Ascending aorta (tissue), 2 donors: ENCODE measurements at regions not wholly inside any gene's neighbourhood (a gene's known extent, or its start where the extent isn't known, plus 50 kb on each side); places are given as distances from the start of the nearest gene placed in this dataset.
A peak's percentile ranks its signal among the peaks of the same experiment; 100 is the strongest.

Experiments
- DNase-seq, 2 donors: peaks; one replicate each; pipeline ENCODE4 v3.0.0-alpha.2; 2019; ENCODE audit warnings: low spot score in 2 of 2
- H3K27ac ChIP-seq, 2 donors: fragments of 200-600 bp; sonication (generic); one replicate each; pipeline ENCODE4 v1.5.1; 2016 to 2017; ENCODE audit warnings: mild to moderate bottlenecking in 1 of 2
- H3K27me3 ChIP-seq: fragments of 200-600 bp; sonication (generic); one replicate; pipeline ENCODE4 v1.5.1; 2017
- H3K36me3 ChIP-seq, 2 donors: fragments of 200-600 bp; sonication (generic); one replicate each; pipeline ENCODE4 v1.5.1; 2016
- H3K4me1 ChIP-seq, 2 donors: fragments of 200-600 bp; sonication (generic); one replicate each; pipeline ENCODE4 v1.5.1; 2016 to 2017; ENCODE audit warnings: mild to moderate bottlenecking in 1 of 2
- H3K4me3 ChIP-seq, 2 donors: fragments of 200-600 bp; sonication (generic); one replicate each; pipeline ENCODE4 v1.5.1; 2016 to 2017; ENCODE audit warnings: mild to moderate bottlenecking in 1 of 2
- H3K9me3 ChIP-seq, 2 donors: fragments of 200-600 bp; sonication (generic); one replicate each; pipeline ENCODE4 v1.5.1; 2016
- intact Hi-C: fragments of 100-400 bp; cut with DNase I; formaldehyde crosslinking; loops from one replicate; pipeline ENCODE4 v1.15.1; 2023
- TF ChIP-seq, protein P1 (sequence below), 3 experiments: fragments of 200-600 bp in 2 of 3; fragments of 450-650 bp in 1 of 3; sonication (generic) in 2 of 3; IDR thresholded peaks; one replicate each; pipeline ENCODE4 v1.5.1; 2016 to 2019; ENCODE audit warnings: antibody characterized with exemption in 3 of 3, mild to moderate bottlenecking in 1 of 3, moderate library complexity in 1 of 3

DNA sequence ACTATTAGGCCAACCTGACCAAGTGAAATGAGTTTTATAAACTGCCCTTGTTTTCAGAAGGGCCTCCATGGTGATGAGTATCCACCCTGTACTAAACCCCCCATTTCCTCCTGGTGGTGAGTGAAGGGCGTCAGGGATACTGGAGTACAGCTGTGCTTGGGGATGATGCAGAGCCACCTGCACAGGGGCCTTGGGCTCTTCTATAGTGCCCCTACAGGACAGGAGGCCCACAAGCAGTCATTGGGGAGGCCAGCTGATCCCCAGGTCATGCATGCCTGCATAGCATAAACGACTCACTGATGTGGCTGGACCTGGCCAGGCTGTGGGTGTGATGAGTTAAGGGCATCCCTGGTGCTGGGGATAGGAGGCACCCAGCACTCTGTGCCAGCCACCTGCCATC lies 114.1 kb upstream of the CELF2 start:
- no peak for DNase-seq
- TF ChIP-seq, protein P1, sequence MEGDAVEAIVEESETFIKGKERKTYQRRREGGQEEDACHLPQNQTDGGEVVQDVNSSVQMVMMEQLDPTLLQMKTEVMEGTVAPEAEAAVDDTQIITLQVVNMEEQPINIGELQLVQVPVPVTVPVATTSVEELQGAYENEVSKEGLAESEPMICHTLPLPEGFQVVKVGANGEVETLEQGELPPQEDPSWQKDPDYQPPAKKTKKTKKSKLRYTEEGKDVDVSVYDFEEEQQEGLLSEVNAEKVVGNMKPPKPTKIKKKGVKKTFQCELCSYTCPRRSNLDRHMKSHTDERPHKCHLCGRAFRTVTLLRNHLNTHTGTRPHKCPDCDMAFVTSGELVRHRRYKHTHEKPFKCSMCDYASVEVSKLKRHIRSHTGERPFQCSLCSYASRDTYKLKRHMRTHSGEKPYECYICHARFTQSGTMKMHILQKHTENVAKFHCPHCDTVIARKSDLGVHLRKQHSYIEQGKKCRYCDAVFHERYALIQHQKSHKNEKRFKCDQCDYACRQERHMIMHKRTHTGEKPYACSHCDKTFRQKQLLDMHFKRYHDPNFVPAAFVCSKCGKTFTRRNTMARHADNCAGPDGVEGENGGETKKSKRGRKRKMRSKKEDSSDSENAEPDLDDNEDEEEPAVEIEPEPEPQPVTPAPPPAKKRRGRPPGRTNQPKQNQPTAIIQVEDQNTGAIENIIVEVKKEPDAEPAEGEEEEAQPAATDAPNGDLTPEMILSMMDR (IDR thresholded peaks at IDR 0.05): no peak
- Histone ChIP-seq H3K4me1 (no peaks in the 10 kb centered on the region), H3K36me3 (no peaks in the 10 kb centered on the region), H3K4me3 (no peak overlapping the region), H3K27ac (no peak overlapping the region), H3K27me3 (no peaks in the 10 kb centered on the region), H3K9me3 (no peaks in the 10 kb centered on the region)
- intact Hi-C loops: no loop called here

GRCh38 chr10:10910634-10911033 lies 107.0 kb upstream of the CELF2 start:
- H3K36me3 ChIP-seq: no peaks in the 10 kb centered on the region
- H3K9me3 ChIP-seq: no peaks in the 10 kb centered on the region
- H3K27ac ChIP-seq: peak overlapping the region; percentile 75 to 79
- no peak for DNase-seq
- peaks cover 0 to 19% of the 10 kb centered on the region in 2 donors for H3K4me1 ChIP-seq
- TF ChIP-seq, protein P1 (IDR thresholded peaks at IDR 0.05): no peak
- no peaks in the 10 kb centered on the region for H3K27me3 ChIP-seq
- peak overlapping the region in 1 of 2 donors; percentile 59 for H3K4me3 ChIP-seq
- intact Hi-C loops: loop anchor here (2.0 to 5.0 kb wide), 4 partner anchors 38 to 114 kb away; partner anchors contain the start of gene CELF2

GRCh38 chr10:10911035-10911434 lies 106.6 kb upstream of the CELF2 start:
- no peaks in the 10 kb centered on the region for H3K36me3 ChIP-seq
- H3K4me1 ChIP-seq: peaks cover 0 to 19% of the 10 kb centered on the region in 2 donors
- H3K27ac ChIP-seq: peak overlapping the region; percentile 75 to 79
- H3K9me3 ChIP-seq: no peaks in the 10 kb centered on the region
- no peak for DNase-seq
- TF ChIP-seq, protein P1 (IDR thresholded peaks at IDR 0.05): no peak
- intact Hi-C loops: loop anchor here (2.0 to 5.0 kb wide), 4 partner anchors 38 to 114 kb away; partner anchors contain the start of gene CELF2
- no peaks in the 10 kb centered on the region for H3K27me3 ChIP-seq
- peak overlapping the region in 1 of 2 donors; percentile 59 for H3K4me3 ChIP-seq

GRCh38 chr10:10911471-10911921 lies 106.2 kb upstream of the CELF2 start:
- Histone ChIP-seq H3K9me3 (no peaks in the 10 kb centered on the region), H3K27me3 (no peaks in the 10 kb centered on the region), H3K4me3 (peak overlapping the region; percentile 33 to 59), H3K4me1 (peaks cover 0 to 19% of the 10 kb centered on the region in 2 donors), H3K27ac (peak overlapping the region; percentile 75 to 79), H3K36me3 (no peaks in the 10 kb centered on the region)
- DNase-seq: peak; percentile 19 to 91
- TF ChIP-seq, protein P1 (IDR thresholded peaks at IDR 0.05): no peak
- intact Hi-C loops: loop anchor here (2.0 to 5.0 kb wide), 4 partner anchors 39 to 115 kb away; partner anchors contain the start of gene CELF2

DNA sequence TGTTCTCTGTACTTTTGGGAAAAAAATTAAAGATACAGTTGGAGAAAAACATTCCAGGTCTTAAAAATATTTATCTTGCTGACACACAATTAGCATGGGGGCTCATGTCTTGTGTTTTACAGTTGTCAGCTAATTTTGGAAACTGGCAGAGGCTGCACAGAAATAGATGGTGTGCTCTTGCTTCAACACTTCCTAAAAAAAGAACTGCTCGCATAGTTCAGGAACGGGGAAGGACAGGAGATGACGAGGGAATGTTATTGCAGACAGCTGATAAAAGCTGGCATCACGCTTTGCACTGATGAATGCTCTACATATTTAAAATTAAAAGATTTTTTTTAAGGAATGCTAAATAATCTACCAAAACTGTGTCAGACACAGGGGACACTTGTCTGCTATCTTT lies 103.5 kb upstream of the CELF2 start:
- H3K4me3 ChIP-seq: peak overlapping the region in 1 of 2 donors; percentile 8
- peak overlapping the region in 1 of 2 donors; percentile 36 for H3K27ac ChIP-seq
- DNase-seq: no peak
- no peaks in the 10 kb centered on the region for H3K9me3 ChIP-seq
- no peaks in the 10 kb centered on the region for H3K36me3 ChIP-seq
- H3K4me1 ChIP-seq: peaks cover 0 to 19% of the 10 kb centered on the region in 2 donors
- TF ChIP-seq, protein P1 (IDR thresholded peaks at IDR 0.05): no peak
- intact Hi-C loops: loop anchor here (5.0 kb wide), 1 partner anchor 103 kb away; the partner anchor contains the start of gene CELF2
- H3K27me3 ChIP-seq: no peaks in the 10 kb centered on the region
